ENCODE measurements at regions not wholly inside any gene's neighbourhood (a gene's known extent, or its start where the extent isn't known, plus 50 kb on each side); places are given as distances from the start of the nearest gene placed in this dataset. TPM values are rescaled to one million over a fixed set of nuclear protein-coding genes. Genes with fewer than 3 reads are reported as not detected.

DNA sequence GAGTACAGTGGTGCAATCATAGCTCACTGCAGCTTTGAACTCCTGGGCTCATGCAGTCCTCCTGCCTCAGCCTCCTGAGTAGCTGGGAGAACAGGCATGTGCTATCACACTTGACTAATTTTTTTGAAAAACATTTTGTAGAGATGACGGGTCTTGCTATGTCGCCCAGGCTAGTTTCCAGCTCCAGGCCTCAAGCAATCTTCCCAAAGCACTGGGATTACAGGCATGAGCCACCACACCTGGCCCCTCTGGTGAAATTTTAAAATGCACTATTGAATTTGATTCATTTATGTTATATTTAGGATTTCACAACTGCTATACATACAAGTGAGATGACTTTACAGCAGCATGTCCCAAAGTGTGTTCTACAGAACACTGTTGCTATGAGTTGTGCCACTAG lies 50.8 kb upstream of the TPM1 start:
- TF ChIP-seq ESRRA (CRISPR knock-in tag; IDR thresholded peaks at IDR 0.05; ENCODE audit: borderline replicate concordance) (no peak), ZNF121 (CRISPR knock-in tag; IDR thresholded peaks at IDR 0.05) (peak; percentile 86)
- ChIA-PET CTCF (no interaction called here), POLR2A (no interaction called here)
- ATAC-seq (no peak), DNase-seq (ENCODE audit: low spot score) (no peak)
- Mint-ChIP-seq H3K27ac (peak overlapping the region; percentile 0; the same call in 1 of the 2 replicates), H3K4me1 (peaks cover 20% of the 10 kb centered on the region), H3K9me3 (no peaks in the 10 kb centered on the region), H3K36me3 (no peaks in the 10 kb centered on the region), H3K4me3 (no peak overlapping the region), H3K27me3 (ENCODE audit: low read depth) (no peaks in the 10 kb centered on the region)

GRCh38 chr15:62992302-62992701 lies 50.2 kb upstream of the TPM1 start:
- Mint-ChIP-seq H3K4me3 (no peak overlapping the region), H3K4me1 (peaks cover 20% of the 10 kb centered on the region), H3K9me3 (no peaks in the 10 kb centered on the region), H3K36me3 (no peaks in the 10 kb centered on the region), H3K27ac (0 out of 2 replicates have a peak overlapping the region, but pooled peaks have one; percentile 0), H3K27me3 (ENCODE audit: low read depth) (no peaks in the 10 kb centered on the region)
- TF ChIP-seq ZNF671 (CRISPR knock-in tag; IDR thresholded peaks at IDR 0.05) = no peak
- TF ChIP-seq, protein P1, sequence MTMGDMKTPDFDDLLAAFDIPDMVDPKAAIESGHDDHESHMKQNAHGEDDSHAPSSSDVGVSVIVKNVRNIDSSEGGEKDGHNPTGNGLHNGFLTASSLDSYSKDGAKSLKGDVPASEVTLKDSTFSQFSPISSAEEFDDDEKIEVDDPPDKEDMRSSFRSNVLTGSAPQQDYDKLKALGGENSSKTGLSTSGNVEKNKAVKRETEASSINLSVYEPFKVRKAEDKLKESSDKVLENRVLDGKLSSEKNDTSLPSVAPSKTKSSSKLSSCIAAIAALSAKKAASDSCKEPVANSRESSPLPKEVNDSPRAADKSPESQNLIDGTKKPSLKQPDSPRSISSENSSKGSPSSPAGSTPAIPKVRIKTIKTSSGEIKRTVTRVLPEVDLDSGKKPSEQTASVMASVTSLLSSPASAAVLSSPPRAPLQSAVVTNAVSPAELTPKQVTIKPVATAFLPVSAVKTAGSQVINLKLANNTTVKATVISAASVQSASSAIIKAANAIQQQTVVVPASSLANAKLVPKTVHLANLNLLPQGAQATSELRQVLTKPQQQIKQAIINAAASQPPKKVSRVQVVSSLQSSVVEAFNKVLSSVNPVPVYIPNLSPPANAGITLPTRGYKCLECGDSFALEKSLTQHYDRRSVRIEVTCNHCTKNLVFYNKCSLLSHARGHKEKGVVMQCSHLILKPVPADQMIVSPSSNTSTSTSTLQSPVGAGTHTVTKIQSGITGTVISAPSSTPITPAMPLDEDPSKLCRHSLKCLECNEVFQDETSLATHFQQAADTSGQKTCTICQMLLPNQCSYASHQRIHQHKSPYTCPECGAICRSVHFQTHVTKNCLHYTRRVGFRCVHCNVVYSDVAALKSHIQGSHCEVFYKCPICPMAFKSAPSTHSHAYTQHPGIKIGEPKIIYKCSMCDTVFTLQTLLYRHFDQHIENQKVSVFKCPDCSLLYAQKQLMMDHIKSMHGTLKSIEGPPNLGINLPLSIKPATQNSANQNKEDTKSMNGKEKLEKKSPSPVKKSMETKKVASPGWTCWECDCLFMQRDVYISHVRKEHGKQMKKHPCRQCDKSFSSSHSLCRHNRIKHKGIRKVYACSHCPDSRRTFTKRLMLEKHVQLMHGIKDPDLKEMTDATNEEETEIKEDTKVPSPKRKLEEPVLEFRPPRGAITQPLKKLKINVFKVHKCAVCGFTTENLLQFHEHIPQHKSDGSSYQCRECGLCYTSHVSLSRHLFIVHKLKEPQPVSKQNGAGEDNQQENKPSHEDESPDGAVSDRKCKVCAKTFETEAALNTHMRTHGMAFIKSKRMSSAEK (CRISPR knock-in tag; IDR thresholded peaks at IDR 0.05; ENCODE audit: borderline replicate concordance) = no peak
- no peak for TF ChIP-seq ATF3 (CRISPR knock-in tag; conservative IDR thresholded peaks at IDR 0.05)
- no peak for TF ChIP-seq NFATC4 (CRISPR knock-in tag; IDR thresholded peaks at IDR 0.05)
- TF ChIP-seq ZBTB43 (CRISPR knock-in tag; IDR thresholded peaks at IDR 0.05) = no peak
- no peak for TF ChIP-seq ZBTB21 (CRISPR knock-in tag; IDR thresholded peaks at IDR 0.05; ENCODE audit: borderline replicate concordance)
- no peak for TF ChIP-seq ETV6 (CRISPR knock-in tag; IDR thresholded peaks at IDR 0.05)
- TF ChIP-seq MYBL2 (CRISPR knock-in tag; IDR thresholded peaks at IDR 0.05) = no peak
- TF ChIP-seq EMX1 (CRISPR knock-in tag; IDR thresholded peaks at IDR 0.05) = no peak
- TF ChIP-seq ZNF219 (CRISPR knock-in tag; IDR thresholded peaks at IDR 0.05; ENCODE audit: borderline replicate concordance) = no peak
- TF ChIP-seq ZNF425 (CRISPR knock-in tag; conservative IDR thresholded peaks at IDR 0.05) = no peak
- no peak for TF ChIP-seq NFYB (CRISPR knock-in tag; conservative IDR thresholded peaks at IDR 0.05; ENCODE audit: low read depth)
- TF ChIP-seq, protein P2, sequence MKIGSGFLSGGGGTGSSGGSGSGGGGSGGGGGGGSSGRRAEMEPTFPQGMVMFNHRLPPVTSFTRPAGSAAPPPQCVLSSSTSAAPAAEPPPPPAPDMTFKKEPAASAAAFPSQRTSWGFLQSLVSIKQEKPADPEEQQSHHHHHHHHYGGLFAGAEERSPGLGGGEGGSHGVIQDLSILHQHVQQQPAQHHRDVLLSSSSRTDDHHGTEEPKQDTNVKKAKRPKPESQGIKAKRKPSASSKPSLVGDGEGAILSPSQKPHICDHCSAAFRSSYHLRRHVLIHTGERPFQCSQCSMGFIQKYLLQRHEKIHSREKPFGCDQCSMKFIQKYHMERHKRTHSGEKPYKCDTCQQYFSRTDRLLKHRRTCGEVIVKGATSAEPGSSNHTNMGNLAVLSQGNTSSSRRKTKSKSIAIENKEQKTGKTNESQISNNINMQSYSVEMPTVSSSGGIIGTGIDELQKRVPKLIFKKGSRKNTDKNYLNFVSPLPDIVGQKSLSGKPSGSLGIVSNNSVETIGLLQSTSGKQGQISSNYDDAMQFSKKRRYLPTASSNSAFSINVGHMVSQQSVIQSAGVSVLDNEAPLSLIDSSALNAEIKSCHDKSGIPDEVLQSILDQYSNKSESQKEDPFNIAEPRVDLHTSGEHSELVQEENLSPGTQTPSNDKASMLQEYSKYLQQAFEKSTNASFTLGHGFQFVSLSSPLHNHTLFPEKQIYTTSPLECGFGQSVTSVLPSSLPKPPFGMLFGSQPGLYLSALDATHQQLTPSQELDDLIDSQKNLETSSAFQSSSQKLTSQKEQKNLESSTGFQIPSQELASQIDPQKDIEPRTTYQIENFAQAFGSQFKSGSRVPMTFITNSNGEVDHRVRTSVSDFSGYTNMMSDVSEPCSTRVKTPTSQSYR (CRISPR knock-in tag; IDR thresholded peaks at IDR 0.05) = no peak
- DNase-seq (ENCODE audit: low spot score) (no peak), ATAC-seq (no peak)
- CTCF ChIA-PET = interaction anchor here (0.8 kb wide), 1 partner anchor 56 kb away, joined by 3 read pairs; no protein-coding TSS in a partner anchor
- POLR2A ChIA-PET = no interaction called here

Small RNA genes in the stretch of these regions (microRNA-seq; reads per million reads assigned to microRNA genes)
- gene MIR190A (ENCODE audit: borderline number of aligned reads) (13.3 reads per million, percentile 32 among the genes with 10 or more reads in this experiment), gene MIR6085 (ENCODE audit: borderline number of aligned reads) (not detected), gene MIR8067 (ENCODE audit: borderline number of aligned reads) (not detected)
